Esophagus squamous epithelium (tissue), 5 donors: ENCODE measurements at regions not wholly inside any gene's neighbourhood (a gene's known extent, or its start where the extent isn't known, plus 50 kb on each side); places are given as distances from the start of the nearest gene placed in this dataset.

Experiments used
- DNase-seq: peaks from one replicate; lab custom pipeline; 2025; lab: John Stamatoyannopoulos, UW
- H3K27ac ChIP-seq, 4 donors: fragments of 200-600 bp; sonication (generic); one replicate each; pipeline ENCODE4 v1.5.1; 2016 to 2019; ENCODE audit warnings: mild to moderate bottlenecking in 1 of 4
- H3K27me3 ChIP-seq, 4 donors: fragments of 200-600 bp; sonication (generic); 1 replicate in 3 of 4; 2 replicates in 1 of 4; pipeline versions ENCODE4 v1.5.1 to v1.6.0; 2017 to 2021; ENCODE audit warnings: antibody characterized with exemption in 1 of 4
- H3K36me3 ChIP-seq, 3 donors: fragments of 200-600 bp; sonication (generic); one replicate each; pipeline ENCODE4 v1.5.1; 2016 to 2019
- H3K4me1 ChIP-seq, 3 donors: fragments of 200-600 bp; sonication (generic); one replicate each; pipeline ENCODE4 v1.5.1; 2017 to 2019
- H3K4me3 ChIP-seq, 4 donors: fragments of 200-600 bp; sonication (generic); 1 replicate in 3 of 4; 2 replicates in 1 of 4; pipeline ENCODE4 v1.5.1; 2016 to 2019; ENCODE audit warnings: mild to moderate bottlenecking in 2 of 4, moderate library complexity in 1 of 4
- H3K9me3 ChIP-seq, 3 donors: fragments of 200-600 bp; sonication (generic); one replicate each; pipeline ENCODE4 v1.5.1; 2016 to 2019
- CTCF ChIP-seq, 6 experiments: fragments of 450-650 bp in 4 of 6; fragments of 200-600 bp in 2 of 6; sonication (generic) in 2 of 6; IDR thresholded peaks; one replicate each; pipeline ENCODE4 v1.5.1; 2016 to 2019; ENCODE audit warnings: antibody characterized with exemption in 6 of 6, mild to moderate bottlenecking in 4 of 6, moderate library complexity in 4 of 6
- POLR2A ChIP-seq, 4 donors: fragments of 450-650 bp; IDR thresholded peaks; one replicate each; pipeline ENCODE4 v1.6.1; 2017; ENCODE audit warnings: antibody characterized with exemption in 4 of 4, mild to moderate bottlenecking in 4 of 4, moderate library complexity in 3 of 4
- WGBS, 2 donors: methylation state at CpG; one replicate each; pipeline ENCODE4 v1.1.5; 2018; 5-methylcytosine and 5-hydroxymethylcytosine counted together
- intact Hi-C: fragments of 100-400 bp; cut with DNase I; formaldehyde crosslinking; loops from one replicate; pipeline ENCODE4 v1.15.0; 2022
- donor health status: DM: yes; HTN: yes; CAD: no.

- 85% methylated on average over 13 of the region's 13 CpGs for WGBS, 2 donors
- no peaks in the 10 kb centered on the region for H3K9me3 ChIP-seq
- no peaks in the 10 kb centered on the region for H3K36me3 ChIP-seq
Observed at GRCh38 chr10:7479861-7480598, 69.2 kb upstream of the SFMBT2 start.

GRCh38 chr10:7478727-7479457, 68.1 kb upstream of the SFMBT2 start:
- WGBS, 2 donors: 56 to 71% methylated on average over 4 of the region's 4 CpGs
- H3K36me3 ChIP-seq: no peaks in the 10 kb centered on the region
- no peak overlapping the region for H3K27ac ChIP-seq
- DNase-seq: no peak
- H3K4me1 ChIP-seq: peaks cover 0 to 21% (median 5%) of the 10 kb centered on the region in 3 donors
- intact Hi-C loops: no loop called here
- no peaks in the 10 kb centered on the region for H3K9me3 ChIP-seq
- TF ChIP-seq CTCF (IDR thresholded peaks at IDR 0.05): no peak
- TF ChIP-seq POLR2A (IDR thresholded peaks at IDR 0.05): no peak
- H3K27me3 ChIP-seq: peaks cover 0 to 21% (median 0%) of the 10 kb centered on the region in 4 donors
- H3K4me3 ChIP-seq: no peak overlapping the region

More at GRCh38 chr10:7479861-7480598, 69.2 kb upstream of the SFMBT2 start:
- no peak for DNase-seq
- peak overlapping the region in 1 of 4 donors; percentile 40 for H3K27ac ChIP-seq
- H3K27me3 ChIP-seq: peaks cover 0 to 22% (median 0%) of the 10 kb centered on the region in 4 donors
- peaks cover 0 to 20% (median 5%) of the 10 kb centered on the region in 3 donors for H3K4me1 ChIP-seq
- H3K4me3 ChIP-seq: no peak overlapping the region
- intact Hi-C loops: no loop called here
- no peak for TF ChIP-seq POLR2A (IDR thresholded peaks at IDR 0.05)
- no peak for TF ChIP-seq CTCF (IDR thresholded peaks at IDR 0.05)

- H3K4me1 ChIP-seq: peaks cover 0 to 21% (median 5%) of the 10 kb centered on the region in 3 donors
- intact Hi-C loops: no loop called here
- no peak overlapping the region for H3K4me3 ChIP-seq
- peaks cover 0 to 14% (median 0%) of the 10 kb centered on the region in 4 donors for H3K27me3 ChIP-seq
- H3K36me3 ChIP-seq: no peaks in the 10 kb centered on the region
- DNase-seq: no peak
- WGBS, 2 donors: 86 to 88% methylated on average over 10 of the region's 10 CpGs
- no peaks in the 10 kb centered on the region for H3K9me3 ChIP-seq
- no peak overlapping the region for H3K27ac ChIP-seq
- TF ChIP-seq CTCF (IDR thresholded peaks at IDR 0.05) (no peak), POLR2A (IDR thresholded peaks at IDR 0.05) (no peak)
Observed at GRCh38 chr10:7477538-7478334, 66.9 kb upstream of the SFMBT2 start.

GRCh38 chr10:7475939-7476338, 65.1 kb upstream of the SFMBT2 start:
- peaks cover 0 to 23% (median 0%) of the 10 kb centered on the region in 3 donors for H3K4me1 ChIP-seq
- peak overlapping the region in 1 of 4 donors; percentile 17 for H3K27ac ChIP-seq
- DNase-seq: no peak
- TF ChIP-seq CTCF (IDR thresholded peaks at IDR 0.05): no peak
- TF ChIP-seq POLR2A (IDR thresholded peaks at IDR 0.05): no peak
- peaks cover 0 to 23% (median 0%) of the 10 kb centered on the region in 4 donors for H3K27me3 ChIP-seq
- no peak overlapping the region for H3K4me3 ChIP-seq
- intact Hi-C loops: no loop called here
- no peaks in the 10 kb centered on the region for H3K36me3 ChIP-seq
- H3K9me3 ChIP-seq: no peaks in the 10 kb centered on the region
- 51% methylated on average over 5 of the region's 5 CpGs for WGBS, 2 donors
